CD14-positive monocyte (primary cell): ENCODE measurements at regions not wholly inside any gene's neighbourhood (a gene's known extent, or its start where the extent isn't known, plus 50 kb on each side); places are given as distances from the start of the nearest gene placed in this dataset.
"Not testable (repeated sequence)": the region's sequence is repeated elsewhere in the genome, so short reads cannot be mapped to it uniquely, and the experiment has no call there.

Experiments used
- DNase-seq, 3 donors: peaks; one replicate each; pipeline ENCODE4 v3.0.0-alpha.2; 2011 to 2022
- H2AFZ ChIP-seq: 2 replicates; pipeline ENCODE4 v1.6.0; 2012; ENCODE audit warnings: mild to moderate bottlenecking, low read depth, low read length, inconsistent platforms; ENCODE audit not compliant: insufficient read depth, poor library complexity, severe bottlenecking
- H3K27ac ChIP-seq, 2 donors: 1 replicate in 1 of 2; 2 replicates in 1 of 2; pipeline ENCODE4 v1.5.1; 2012 to 2013; ENCODE audit warnings: low read length in 2 of 2, control low read depth in 1 of 2, inconsistent platforms in 1 of 2, low read depth in 1 of 2, mild to moderate bottlenecking in 1 of 2
- H3K27me3 ChIP-seq, 2 donors: one replicate each; pipeline versions ENCODE4 v1.6.0 to v1.6.1; 2011 to 2013; ENCODE audit warnings: low read length in 2 of 2; ENCODE audit not compliant: control insufficient read depth in 2 of 2, insufficient read depth in 2 of 2
- H3K36me3 ChIP-seq, 2 donors: replicated peaks in 1 of 2; 1 replicate in 1 of 2; 2 replicates in 1 of 2; pipeline versions ENCODE4 v1.5.1 to v1.6.1; 2012 to 2013; ENCODE audit warnings: low read length in 2 of 2, control low read depth in 1 of 2, inconsistent platforms in 1 of 2, mild to moderate bottlenecking in 1 of 2; ENCODE audit not compliant: insufficient read depth in 2 of 2, control insufficient read depth in 1 of 2
- H3K4me1 ChIP-seq, 2 donors: 1 replicate in 1 of 2; 2 replicates in 1 of 2; pipeline versions ENCODE4 v1.5.1 to v1.6.1; 2012 to 2013; ENCODE audit warnings: low read length in 2 of 2, control low read depth in 1 of 2, inconsistent platforms in 1 of 2, mild to moderate bottlenecking in 1 of 2, moderate library complexity in 1 of 2; ENCODE audit not compliant: insufficient read depth in 2 of 2, control insufficient read depth in 1 of 2
- H3K4me2 ChIP-seq: replicated peaks from 2 replicates; pipeline ENCODE3; 2012; ENCODE audit warnings: low read length, moderate library complexity, mild to moderate bottlenecking; ENCODE audit not compliant: poor library complexity, severe bottlenecking; ENCODE audit errors: extremely low read depth
- H3K4me3 ChIP-seq, 3 experiments: fragments of 200-600 bp in 1 of 3; sonication (generic) in 1 of 3; replicated peaks in 1 of 3; 1 replicate in 2 of 3; 2 replicates in 1 of 3; pipeline ENCODE4 v1.5.1; 2011 to 2013; ENCODE audit warnings: low read length in 3 of 3, mild to moderate bottlenecking in 3 of 3, control low read depth in 2 of 3, low read depth in 2 of 3, inconsistent platforms in 1 of 3, moderate library complexity in 1 of 3
- H3K79me2 ChIP-seq: 2 replicates; pipeline ENCODE4 v1.6.0; 2012; ENCODE audit warnings: mild to moderate bottlenecking, control low read depth, inconsistent platforms, low read length, moderate library complexity; ENCODE audit not compliant: insufficient read depth
- H3K9ac ChIP-seq: 2 replicates; pipeline ENCODE4 v1.6.0; 2017; ENCODE audit warnings: low read length, mild to moderate bottlenecking; ENCODE audit not compliant: insufficient read depth, poor library complexity, severe bottlenecking
- H3K9me3 ChIP-seq, 2 donors: replicated peaks in 1 of 2; 1 replicate in 1 of 2; 2 replicates in 1 of 2; pipeline versions ENCODE4 v1.5.1 to v1.6.1; 2012 to 2013; ENCODE audit warnings: low read length in 2 of 2, control low read depth in 1 of 2; ENCODE audit not compliant: control insufficient read depth in 1 of 2, insufficient read depth in 1 of 2
- H4K20me1 ChIP-seq: 2 replicates; pipeline ENCODE4 v1.6.0; 2012; ENCODE audit warnings: mild to moderate bottlenecking, low read length, control low read depth, moderate library complexity; ENCODE audit not compliant: insufficient read depth
- H3K27ac Mint-ChIP-seq, 7 donors: one replicate each; pipeline ENCODE4 v1.8.0; 2020; ENCODE audit warnings: mild to moderate bottlenecking in 7 of 7, mixed read lengths in 7 of 7, moderate library complexity in 6 of 7, inconsistent platforms in 2 of 7
- H3K27me3 Mint-ChIP-seq, 3 donors: one replicate each; pipeline ENCODE4 v1.8.0; 2021 to 2022; ENCODE audit warnings: low read depth in 3 of 3, mild to moderate bottlenecking in 3 of 3, mixed read lengths in 3 of 3, moderate library complexity in 3 of 3, inconsistent platforms in 1 of 3
- H3K36me3 Mint-ChIP-seq, 2 donors: one replicate each; pipeline ENCODE4 v1.8.0; 2020; ENCODE audit warnings: mixed read lengths in 2 of 2, inconsistent platforms in 1 of 2, mild to moderate bottlenecking in 1 of 2
- H3K4me1 Mint-ChIP-seq: one replicate; pipeline ENCODE4 v1.8.0; 2020; ENCODE audit warnings: mild to moderate bottlenecking, mixed read lengths
- H3K4me3 Mint-ChIP-seq, 2 donors: one replicate each; pipeline ENCODE4 v1.8.0; 2020; ENCODE audit warnings: mild to moderate bottlenecking in 2 of 2, mixed read lengths in 2 of 2, moderate library complexity in 1 of 2
- H3K9me3 Mint-ChIP-seq, 7 donors: one replicate each; pipeline ENCODE4 v1.8.0; 2020 to 2022; ENCODE audit warnings: mixed read lengths in 7 of 7, mild to moderate bottlenecking in 6 of 7, moderate library complexity in 6 of 7, inconsistent platforms in 2 of 7
- CTCF ChIP-seq: fragments of 200-600 bp; IDR thresholded peaks from one replicate; pipeline ENCODE4 v1.8.0; 2022; ENCODE audit warnings: antibody characterized with exemption, mild to moderate bottlenecking
- WGBS: methylation state at CpG from one replicate; pipeline ENCODE4 v1.1.5; 2013; ENCODE audit warnings: missing lambda C conversion rate; ENCODE audit not compliant: insufficient coverage; 5-methylcytosine and 5-hydroxymethylcytosine counted together
- intact Hi-C, 2 donors: fragments of 100-400 bp; cut with micrococcal nuclease; formaldehyde crosslinking; loops; one replicate each; pipeline versions ENCODE4 v1.15.0 to v1.15.1; 2023

DNA sequence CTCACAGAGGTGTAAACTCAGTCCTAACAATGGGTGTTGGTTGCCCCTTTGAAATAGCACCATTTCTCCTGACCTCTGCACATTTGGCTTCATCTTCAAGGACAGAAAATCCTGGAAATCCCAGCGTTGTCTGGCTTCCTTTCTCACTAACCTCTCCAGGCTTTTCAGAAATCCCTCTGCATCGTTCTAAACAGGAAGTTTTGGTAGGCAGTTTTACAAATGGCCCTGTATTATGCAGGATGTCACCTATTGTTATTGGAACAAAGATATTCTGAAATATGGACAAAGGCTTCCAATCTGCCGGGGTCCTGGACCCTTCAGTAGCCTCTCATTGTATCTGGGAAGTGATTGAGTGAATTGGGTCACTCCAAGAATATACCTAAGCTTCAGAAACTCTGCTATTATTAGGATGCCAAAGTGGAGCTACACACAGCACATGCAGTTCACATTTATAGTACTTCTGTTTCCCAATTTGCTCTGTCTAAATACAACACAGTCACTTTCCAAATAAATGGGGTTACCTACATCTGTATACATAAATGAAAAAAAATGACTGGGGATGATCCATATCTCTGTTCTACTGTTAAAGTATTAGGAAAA, 134.8 kb upstream of the KLF6 start:
- Histone ChIP-seq H3K27ac (no peak overlapping the region), H3K4me3 (no peak overlapping the region), H3K79me2 (no peaks in the 10 kb centered on the region), H3K4me2 (no peak overlapping the region), H2AFZ (no peak overlapping the region), H3K9ac (no peak overlapping the region), H3K4me1 (no peaks in the 10 kb centered on the region), H3K9me3 (no peaks in the 10 kb centered on the region), H3K36me3 (no peaks in the 10 kb centered on the region), H3K27me3 (no peaks in the 10 kb centered on the region), H4K20me1 (no peaks in the 10 kb centered on the region)
- intact Hi-C loops: no loop called here
- Mint-ChIP-seq H3K4me3 (no peak overlapping the region), H3K27ac (no peak overlapping the region), H3K36me3 (no peaks in the 10 kb centered on the region), H3K9me3 (peaks cover 2 to 10% (median 4%) of the 10 kb centered on the region in 7 donors), H3K4me1 (no peaks in the 10 kb centered on the region), H3K27me3 (peaks cover 0 to 5% (median 3%) of the 10 kb centered on the region in 3 donors)
- DNase-seq: no peak
- no peak for TF ChIP-seq CTCF
- WGBS: no CpG with 5 or more reads among the region's 3 CpGs

DNA sequence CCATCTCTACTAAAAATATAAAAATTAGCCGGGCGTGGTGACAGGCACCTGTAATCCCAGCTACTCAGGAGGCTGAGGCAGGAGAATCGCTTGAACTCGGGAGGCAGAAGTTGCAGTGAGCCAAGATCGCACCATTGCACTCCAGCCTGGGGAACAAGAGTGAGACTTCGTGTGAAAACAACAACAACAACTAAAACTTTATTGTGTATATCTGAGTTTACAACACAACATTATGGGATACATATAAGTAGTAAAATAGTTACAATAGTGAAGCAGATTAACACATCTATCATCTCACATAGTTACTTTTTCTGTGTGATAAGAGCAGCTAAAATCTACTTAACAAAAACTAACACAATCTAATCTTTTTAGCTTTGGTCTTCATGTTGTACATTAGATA, 132.4 kb upstream of the KLF6 start:
- H3K36me3 ChIP-seq, H3K4me2 ChIP-seq, H3K27ac Mint-ChIP-seq, H3K4me1 Mint-ChIP-seq, H3K36me3 Mint-ChIP-seq, H3K79me2 ChIP-seq, H2AFZ ChIP-seq, H4K20me1 ChIP-seq, H3K4me3 ChIP-seq, H3K4me3 Mint-ChIP-seq, DNase-seq, H3K27me3 Mint-ChIP-seq, H3K9me3 ChIP-seq, H3K27me3 ChIP-seq, intact Hi-C loops, H3K4me1 ChIP-seq, H3K27ac ChIP-seq, H3K9ac ChIP-seq: not testable (repeated sequence)
- peaks cover 2 to 10% (median 4%) of the 10 kb centered on the region in 7 donors for H3K9me3 Mint-ChIP-seq
- no CpG with 5 or more reads among the region's 6 CpGs for WGBS
